ENCODE measurements at regions not wholly inside any gene's neighbourhood (a gene's known extent, or its start where the extent isn't known, plus 50 kb on each side); places are given as distances from the start of the nearest gene placed in this dataset.

- Histone ChIP-seq H3K4me1 (no peaks in the 10 kb centered on the region), H3K4me2 (no peak overlapping the region), H3K9me3 (no peaks in the 10 kb centered on the region; the same call in 1 of the 2 replicates), H3K9ac (no peak overlapping the region), H3K27me3 (no peaks in the 10 kb centered on the region), H3K36me3 (no peaks in the 10 kb centered on the region), H3K27ac (no peak overlapping the region), H4K20me1 (no peaks in the 10 kb centered on the region), H3K4me3 (no peak overlapping the region)
- no peak for TF ChIP-seq Cebpa-rat (IDR thresholded peaks at IDR 0.05)
These were observed 811.3 kb downstream of the KLHL13 start for GRCh38 chrX:117305168-117305766.

GRCh38 chrX:117301086-117301485, 815.5 kb downstream of the KLHL13 start:
- no peaks in the 10 kb centered on the region for H3K36me3 ChIP-seq
- H3K4me3 ChIP-seq = no peak overlapping the region
- H3K4me2 ChIP-seq = no peak overlapping the region
- H4K20me1 ChIP-seq = no peaks in the 10 kb centered on the region
- no peaks in the 10 kb centered on the region; the same call in 1 of the 2 replicates for H3K9me3 ChIP-seq
- no peak for TF ChIP-seq Cebpa-rat (IDR thresholded peaks at IDR 0.05)
- H3K9ac ChIP-seq = no peak overlapping the region
- no peaks in the 10 kb centered on the region for H3K27me3 ChIP-seq
- no peak overlapping the region for H3K27ac ChIP-seq
- no peaks in the 10 kb centered on the region for H3K4me1 ChIP-seq

- Histone ChIP-seq H3K27ac (no peak overlapping the region), H3K9me3 (peaks cover 6% of the 10 kb centered on the region; the same call in 1 of the 2 replicates), H3K4me3 (no peak overlapping the region), H3K4me2 (no peak overlapping the region), H3K27me3 (no peaks in the 10 kb centered on the region), H3K4me1 (no peaks in the 10 kb centered on the region), H4K20me1 (no peaks in the 10 kb centered on the region), H3K9ac (no peak overlapping the region), H3K36me3 (no peaks in the 10 kb centered on the region)
- no peak for TF ChIP-seq Cebpa-rat (IDR thresholded peaks at IDR 0.05)
These were observed 824.9 kb downstream of the KLHL13 start for GRCh38 chrX:117291760-117292159.

GRCh38 chrX:117274965-117275364, 812.2 kb upstream of the CT83 start:
- no peak overlapping the region for H3K27ac ChIP-seq
- no peak overlapping the region for H3K9ac ChIP-seq
- H4K20me1 ChIP-seq = no peaks in the 10 kb centered on the region
- no peaks in the 10 kb centered on the region for H3K27me3 ChIP-seq
- TF ChIP-seq Cebpa-rat (IDR thresholded peaks at IDR 0.05) = no peak
- H3K4me3 ChIP-seq = no peak overlapping the region
- no peaks in the 10 kb centered on the region for H3K4me1 ChIP-seq
- H3K36me3 ChIP-seq = no peaks in the 10 kb centered on the region
- H3K4me2 ChIP-seq = no peak overlapping the region
- H3K9me3 ChIP-seq = 0 out of 2 replicates have a peak, but pooled peaks cover 5% of the 10 kb centered on the region
